ENCODE measurements at regions not wholly inside any gene's neighbourhood (a gene's known extent, or its start where the extent isn't known, plus 50 kb on each side); places are given as distances from the start of the nearest gene placed in this dataset.

DNA sequence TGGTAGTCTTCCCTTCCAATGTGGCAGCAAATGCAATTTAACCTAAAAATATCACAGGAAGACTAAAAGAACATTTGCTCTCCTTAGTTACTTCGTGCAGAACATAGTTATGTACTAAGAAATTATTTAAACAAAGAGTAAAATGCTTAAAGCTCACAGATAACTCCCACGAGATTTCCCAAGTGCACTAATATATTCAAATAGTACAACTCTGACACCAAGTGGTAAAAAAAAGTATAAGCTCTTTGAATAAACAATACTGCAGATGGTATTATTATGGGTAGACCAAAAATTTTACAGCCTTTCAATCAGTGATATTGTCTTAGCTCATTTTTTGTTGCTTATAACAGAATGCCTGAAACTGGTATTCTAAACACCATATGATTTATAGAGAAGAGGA, 52.8 kb upstream of the FILIP1 start:
- peak; percentile 23 for DNase-seq (ENCODE audit: low spot score)

DNA sequence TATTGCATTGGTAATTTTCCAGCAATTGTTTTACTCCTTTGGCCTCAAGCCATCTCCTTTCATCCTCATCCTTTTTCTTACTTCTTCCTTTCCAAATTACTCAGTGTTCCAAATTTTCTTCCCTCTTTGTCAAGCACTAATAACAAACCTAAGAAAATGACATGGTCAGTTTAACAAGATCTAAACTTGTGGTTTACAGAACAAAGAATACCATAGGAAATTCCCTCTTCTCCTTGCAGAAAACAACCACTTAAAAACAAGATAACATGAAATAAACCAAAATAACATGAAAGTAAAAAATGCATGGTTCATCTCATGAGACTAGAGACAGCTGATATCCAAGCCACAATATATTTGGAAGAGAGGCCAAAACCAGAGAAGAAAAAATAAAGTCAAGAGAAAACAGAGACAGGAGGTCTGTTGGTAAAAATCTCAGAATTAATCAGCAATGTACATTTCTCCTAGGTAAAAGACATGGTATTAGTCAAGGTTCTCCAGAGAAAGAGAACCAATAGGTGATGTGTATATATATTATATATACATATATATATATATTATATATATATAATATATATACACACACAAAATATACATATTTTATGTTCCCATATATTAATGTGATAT, 51.0 kb upstream of the SENP6 start:
- DNase-seq (ENCODE audit: low spot score): no peak

DNA sequence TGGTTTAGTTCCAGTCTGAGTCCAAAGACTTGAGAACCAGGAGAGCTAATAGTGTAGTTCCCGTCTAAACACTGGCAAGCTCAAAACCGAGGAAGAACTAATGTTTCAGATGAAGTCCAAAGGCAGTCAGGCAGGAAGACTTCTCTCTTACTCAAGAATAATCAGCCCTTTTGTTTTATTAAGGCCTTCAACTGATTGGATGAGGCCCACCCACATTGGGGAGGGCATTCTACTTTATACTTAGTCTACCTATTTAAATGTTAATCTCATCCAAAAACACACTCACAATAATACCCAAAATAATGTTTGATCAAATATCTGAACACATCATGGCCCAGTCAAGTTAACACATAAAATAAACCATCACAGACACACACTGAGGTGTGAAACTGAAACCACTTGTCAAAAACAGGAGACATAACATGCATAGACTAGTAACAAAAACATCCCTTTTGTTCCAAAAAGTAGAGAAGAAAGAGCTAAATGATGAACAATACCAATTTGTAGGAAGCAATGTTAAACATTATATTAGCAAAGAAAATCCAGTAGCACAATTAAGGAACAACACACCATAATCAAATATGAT, 50.2 kb upstream of the SENP6 start:
- no peak for DNase-seq (ENCODE audit: low spot score)

Data from kidney capillary endothelial cell (primary cell).